Upper lobe of left lung (tissue), 6 donors: ENCODE measurements at regions not wholly inside any gene's neighbourhood (a gene's known extent, or its start where the extent isn't known, plus 50 kb on each side); places are given as distances from the start of the nearest gene placed in this dataset.
"Not testable (repeated sequence)": the region's sequence is repeated elsewhere in the genome, so short reads cannot be mapped to it uniquely, and the experiment has no call there.

Source experiments
- ATAC-seq, 2 donors: fragments of 200-7000 bp; cut with Tn5 transposase; one replicate each; pipeline ENCODE4 v1.9.1; 2022; ENCODE audit warnings: mild to moderate bottlenecking in 2 of 2, moderate library complexity in 2 of 2; ENCODE audit not compliant: low FRiP score in 2 of 2
- DNase-seq, 2 donors: peaks; one replicate each; pipeline ENCODE4 v3.0.0-alpha.2; 2019 to 2020
- H3K27ac ChIP-seq, 4 donors: fragments of 200-600 bp; sonication (generic); one replicate each; pipeline ENCODE4 v1.5.1; 2016 to 2019
- H3K27me3 ChIP-seq, 4 donors: fragments of 200-600 bp; sonication (generic); one replicate each; pipeline ENCODE4 v1.5.1; 2017 to 2019
- H3K36me3 ChIP-seq, 4 donors: fragments of 200-600 bp; sonication (generic); one replicate each; pipeline ENCODE4 v1.5.1; 2016 to 2019
- H3K4me1 ChIP-seq, 4 donors: fragments of 200-600 bp; sonication (generic); one replicate each; pipeline ENCODE4 v1.5.1; 2018 to 2019
- H3K4me3 ChIP-seq, 4 donors: fragments of 200-600 bp; sonication (generic); one replicate each; pipeline ENCODE4 v1.5.1; 2017 to 2019; ENCODE audit warnings: mild to moderate bottlenecking in 2 of 4, moderate library complexity in 1 of 4
- H3K9me3 ChIP-seq, 4 donors: fragments of 200-600 bp; sonication (generic); one replicate each; pipeline ENCODE4 v1.5.1; 2018 to 2019
- EP300 ChIP-seq, 4 donors: sonication (generic); formaldehyde crosslinking; IDR thresholded peaks; one replicate each; pipeline ENCODE4 v1.5.1; 2017; ENCODE audit warnings: antibody characterized with exemption in 4 of 4, control low read depth in 2 of 4
- POLR2A ChIP-seq, 4 donors: fragments of 450-650 bp; IDR thresholded peaks; one replicate each; pipeline ENCODE4 v1.5.1; 2016 to 2017; ENCODE audit warnings: antibody characterized with exemption in 4 of 4, mild to moderate bottlenecking in 2 of 4
- POLR2AphosphoS5 ChIP-seq, 2 donors: sonication (generic); formaldehyde crosslinking; IDR thresholded peaks; one replicate each; pipeline ENCODE4 v1.5.1; 2017; ENCODE audit warnings: antibody characterized with exemption in 2 of 2
- WGBS, 2 donors: methylation state at CpG; one replicate each; pipeline ENCODE4 v1.1.5; 2017 to 2018; 5-methylcytosine and 5-hydroxymethylcytosine counted together
- TF ChIP-seq, protein P1 (sequence below), 6 experiments: fragments of 450-650 bp in 4 of 6; fragments of 200-600 bp in 2 of 6; sonication (generic) in 2 of 6; IDR thresholded peaks; one replicate each; pipeline ENCODE4 v1.5.1; 2016 to 2019; ENCODE audit warnings: antibody characterized with exemption in 6 of 6
- donor health status: DM: no; HTN: no; CAD: no; lungs with moderate emphysema.
- donor health status: DM: no; HTN: yes; CAD: no; lungs with severe emphysema.

DNA sequence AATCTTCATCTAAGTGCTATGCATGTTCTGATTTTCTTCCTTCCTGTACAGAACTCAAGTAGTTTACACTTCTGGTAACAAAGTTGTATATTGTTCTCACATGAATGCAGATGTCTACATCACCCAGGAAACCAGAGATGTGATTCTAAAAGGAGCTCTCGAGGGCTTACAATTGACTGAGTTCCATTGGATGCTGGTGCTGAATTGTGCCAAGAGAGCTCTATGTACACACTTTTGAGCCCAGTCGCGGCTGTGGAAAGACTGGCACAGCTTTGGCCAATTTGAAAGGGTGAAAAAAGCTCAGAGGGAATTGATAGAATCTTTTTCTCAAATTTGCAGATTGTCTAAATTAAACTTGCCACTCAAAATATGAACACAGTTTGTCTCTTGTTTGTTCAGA, 340.7 kb downstream of the LMBRD1 start:
- TF ChIP-seq POLR2A (IDR thresholded peaks at IDR 0.05) (no peak), POLR2AphosphoS5 (IDR thresholded peaks at IDR 0.05) (no peak), EP300 (IDR thresholded peaks at IDR 0.05) (no peak)
- TF ChIP-seq, protein P1, sequence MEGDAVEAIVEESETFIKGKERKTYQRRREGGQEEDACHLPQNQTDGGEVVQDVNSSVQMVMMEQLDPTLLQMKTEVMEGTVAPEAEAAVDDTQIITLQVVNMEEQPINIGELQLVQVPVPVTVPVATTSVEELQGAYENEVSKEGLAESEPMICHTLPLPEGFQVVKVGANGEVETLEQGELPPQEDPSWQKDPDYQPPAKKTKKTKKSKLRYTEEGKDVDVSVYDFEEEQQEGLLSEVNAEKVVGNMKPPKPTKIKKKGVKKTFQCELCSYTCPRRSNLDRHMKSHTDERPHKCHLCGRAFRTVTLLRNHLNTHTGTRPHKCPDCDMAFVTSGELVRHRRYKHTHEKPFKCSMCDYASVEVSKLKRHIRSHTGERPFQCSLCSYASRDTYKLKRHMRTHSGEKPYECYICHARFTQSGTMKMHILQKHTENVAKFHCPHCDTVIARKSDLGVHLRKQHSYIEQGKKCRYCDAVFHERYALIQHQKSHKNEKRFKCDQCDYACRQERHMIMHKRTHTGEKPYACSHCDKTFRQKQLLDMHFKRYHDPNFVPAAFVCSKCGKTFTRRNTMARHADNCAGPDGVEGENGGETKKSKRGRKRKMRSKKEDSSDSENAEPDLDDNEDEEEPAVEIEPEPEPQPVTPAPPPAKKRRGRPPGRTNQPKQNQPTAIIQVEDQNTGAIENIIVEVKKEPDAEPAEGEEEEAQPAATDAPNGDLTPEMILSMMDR (IDR thresholded peaks at IDR 0.05) = no peak
- DNase-seq (no peak), ATAC-seq (no peak)
- no peak overlapping the region for H3K27ac ChIP-seq
- H3K27me3 ChIP-seq = no peaks in the 10 kb centered on the region
- 67% methylated on average over 3 of the region's 3 CpGs for WGBS, 2 donors
- peaks cover 0 to 4% (median 0%) of the 10 kb centered on the region in 4 donors for H3K9me3 ChIP-seq
- H3K36me3 ChIP-seq = no peaks in the 10 kb centered on the region
- H3K4me3 ChIP-seq = no peak overlapping the region
- H3K4me1 ChIP-seq = no peaks in the 10 kb centered on the region

DNA sequence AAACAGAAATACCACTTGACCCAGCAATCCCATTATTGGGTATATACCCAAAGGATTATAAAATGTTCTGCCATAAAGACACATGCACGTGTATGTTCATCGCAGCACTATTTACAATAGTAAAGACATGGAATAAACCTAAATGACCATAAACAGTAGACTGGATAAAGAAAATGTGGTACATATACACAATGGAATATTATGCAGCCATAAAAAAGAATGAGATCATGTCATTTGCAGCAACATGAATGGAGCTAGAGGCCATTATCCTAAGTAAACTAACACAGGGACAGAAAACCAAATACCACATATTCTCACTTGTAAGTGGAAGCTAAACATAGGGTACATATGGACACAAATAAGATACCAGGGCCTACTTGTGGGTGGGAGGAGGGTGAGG, 342.2 kb downstream of the LMBRD1 start:
- ATAC-seq, H3K27ac ChIP-seq, H3K4me1 ChIP-seq, H3K27me3 ChIP-seq, H3K4me3 ChIP-seq, H3K9me3 ChIP-seq, DNase-seq, H3K36me3 ChIP-seq: not testable (repeated sequence)
- 92 to 96% methylated on average over 2 of the region's 2 CpGs for WGBS, 2 donors

GRCh38 chr6:69450493-69450892, 346.3 kb downstream of the LMBRD1 start:
- H3K4me1 ChIP-seq, ATAC-seq, H3K9me3 ChIP-seq, H3K27ac ChIP-seq, H3K4me3 ChIP-seq, H3K27me3 ChIP-seq, H3K36me3 ChIP-seq, DNase-seq: not testable (repeated sequence)
- WGBS, 2 donors = 52 to 54% methylated on average over 3 of the region's 3 CpGs

GRCh38 chr6:69449887-69450286, 346.9 kb downstream of the LMBRD1 start:
- TF ChIP-seq, protein P1 (IDR thresholded peaks at IDR 0.05) = no peak
- TF ChIP-seq POLR2AphosphoS5 (IDR thresholded peaks at IDR 0.05) (no peak), POLR2A (IDR thresholded peaks at IDR 0.05) (no peak), EP300 (IDR thresholded peaks at IDR 0.05) (no peak)
- H3K27me3 ChIP-seq = no peaks in the 10 kb centered on the region
- ATAC-seq (peak in 1 of 2 donors; percentile 40), DNase-seq (peak in 1 of 2 donors; percentile 67)
- WGBS, 2 donors = 90% methylated on average over 8 of the region's 8 CpGs; no CpG with 5 or more reads in 1 of the 2 donors
- no peaks in the 10 kb centered on the region for H3K36me3 ChIP-seq
- H3K4me1 ChIP-seq = no peaks in the 10 kb centered on the region
- no peak overlapping the region for H3K4me3 ChIP-seq
- H3K9me3 ChIP-seq = peaks cover 0 to 5% (median 2%) of the 10 kb centered on the region in 4 donors
- H3K27ac ChIP-seq = no peak overlapping the region
